Fibroblast of upper back skin (primary cell): ENCODE measurements at regions not wholly inside any gene's neighbourhood (a gene's known extent, or its start where the extent isn't known, plus 50 kb on each side); places are given as distances from the start of the nearest gene placed in this dataset.
"Not testable (repeated sequence)": the region's sequence is repeated elsewhere in the genome, so short reads cannot be mapped to it uniquely, and the experiment has no call there.

Experiments used
- DNase-seq: peaks from one replicate; pipeline ENCODE4 v3.0.0-alpha.2; 2013

GRCh38 chr9:135370411-135371375 lies 108.9 kb upstream of the PPP1R26 start:
- no peak for DNase-seq

DNA sequence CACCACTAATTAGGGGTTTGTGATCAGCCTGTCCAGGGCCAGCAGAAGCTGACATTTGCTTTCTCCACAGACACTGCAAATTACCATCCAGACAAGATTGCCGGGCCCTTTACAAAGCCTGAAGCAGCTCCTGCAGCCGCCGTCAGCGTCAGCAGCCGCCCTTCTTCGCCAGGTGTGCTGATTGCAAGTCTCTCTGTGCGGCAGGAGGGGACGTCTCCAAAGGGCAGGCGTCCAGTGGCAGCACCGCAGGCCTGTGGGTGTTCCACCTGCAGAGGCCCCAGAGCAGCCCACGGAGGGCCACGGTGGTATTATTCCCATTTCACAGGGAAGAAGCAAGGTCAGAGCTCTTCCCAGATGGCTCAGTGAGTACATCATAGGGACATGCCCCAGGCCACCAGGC lies 108.0 kb upstream of the PPP1R26 start:
- DNase-seq = no peak

DNA sequence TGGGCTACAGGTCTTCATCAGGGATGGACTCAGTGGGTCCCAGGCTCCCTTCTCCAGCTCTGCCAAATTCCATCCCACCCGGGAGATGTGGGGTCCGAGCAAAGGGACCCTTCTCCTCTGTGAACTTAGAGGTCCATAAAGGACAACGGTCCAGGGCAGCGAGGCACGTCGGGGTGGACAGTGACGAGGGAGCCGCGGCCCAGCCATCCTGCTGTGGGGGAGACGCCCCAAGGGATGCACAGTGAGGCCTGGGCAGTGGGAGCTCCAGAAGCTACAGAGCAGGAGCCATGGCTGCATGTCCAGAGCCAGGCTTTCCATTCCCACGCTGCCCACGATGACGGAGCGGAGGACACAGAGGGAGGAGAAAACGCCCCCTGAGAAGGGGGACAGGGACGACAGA lies 107.5 kb upstream of the PPP1R26 start:
- no peak for DNase-seq

- no peak for DNase-seq
Measured at GRCh38 chr9:135372501-135373008, 107.0 kb upstream of the PPP1R26 start.

DNA sequence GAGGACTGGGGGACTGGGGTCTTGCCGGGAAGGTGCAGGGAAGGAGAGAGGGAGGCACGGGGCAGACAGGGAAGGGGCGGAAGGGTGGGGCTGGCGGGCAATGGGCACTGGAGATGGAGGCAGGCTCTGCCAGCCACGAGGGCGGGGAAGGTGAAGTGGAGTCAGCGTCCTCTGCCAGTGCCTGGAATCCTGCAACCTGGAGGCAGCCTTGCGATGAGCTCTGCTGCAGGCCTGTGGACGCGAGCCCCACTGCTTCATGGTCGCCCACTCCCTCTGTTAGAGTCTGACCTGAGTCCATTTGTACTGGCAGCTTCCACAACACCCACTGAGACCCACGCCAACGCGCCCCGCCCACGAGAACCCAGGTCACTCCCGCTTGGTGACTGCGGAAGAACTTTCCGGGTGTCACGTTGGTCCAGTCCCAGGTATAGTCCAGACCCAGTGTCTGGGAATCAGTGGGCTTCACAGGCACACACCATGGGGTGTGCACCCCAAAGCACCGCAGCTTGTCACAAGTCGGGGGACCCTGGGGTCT lies 106.4 kb upstream of the PPP1R26 start:
- DNase-seq = no peak

GRCh38 chr9:135373820-135374219 lies 105.8 kb upstream of the PPP1R26 start:
- DNase-seq = no peak

DNA sequence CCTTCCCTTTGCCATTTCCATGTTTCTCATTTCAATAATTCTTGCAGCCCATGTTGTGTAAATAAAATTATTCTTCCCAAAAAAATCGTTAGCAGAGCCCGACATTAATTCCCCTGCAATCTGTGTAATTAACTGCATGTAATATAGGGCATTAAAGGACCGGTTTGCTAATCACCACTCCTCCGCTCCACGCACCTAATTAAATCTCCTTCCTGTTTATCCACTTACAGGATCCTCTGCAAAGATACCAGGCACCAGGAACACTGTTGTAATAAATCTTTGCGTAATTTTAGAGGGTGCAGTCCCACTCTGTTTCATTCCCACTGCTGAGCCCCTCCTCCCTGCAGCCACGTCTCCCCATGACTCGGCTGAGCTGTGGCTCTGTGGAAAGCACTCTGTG lies 105.0 kb upstream of the PPP1R26 start:
- DNase-seq = no peak

DNA sequence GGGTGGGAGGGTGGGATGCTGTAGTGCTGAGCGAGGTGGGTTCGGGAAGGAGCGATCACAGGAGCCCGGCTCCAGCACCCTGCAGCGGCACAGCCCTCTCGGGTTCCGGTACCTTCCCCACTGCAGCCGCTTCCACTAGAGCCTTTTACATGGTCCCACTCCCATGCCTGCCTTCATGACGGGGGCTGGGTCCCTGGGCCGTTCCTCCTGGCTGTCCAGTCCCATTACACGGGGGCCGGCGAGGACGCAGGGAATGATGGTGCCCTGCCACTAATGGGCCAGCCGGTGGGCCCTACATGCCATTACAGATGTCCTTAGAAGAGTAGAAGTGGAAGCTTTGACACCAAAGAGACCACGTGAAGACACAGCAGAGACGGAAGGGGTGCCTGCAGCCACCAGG lies 104.6 kb upstream of the PPP1R26 start:
- no peak for DNase-seq

DNA sequence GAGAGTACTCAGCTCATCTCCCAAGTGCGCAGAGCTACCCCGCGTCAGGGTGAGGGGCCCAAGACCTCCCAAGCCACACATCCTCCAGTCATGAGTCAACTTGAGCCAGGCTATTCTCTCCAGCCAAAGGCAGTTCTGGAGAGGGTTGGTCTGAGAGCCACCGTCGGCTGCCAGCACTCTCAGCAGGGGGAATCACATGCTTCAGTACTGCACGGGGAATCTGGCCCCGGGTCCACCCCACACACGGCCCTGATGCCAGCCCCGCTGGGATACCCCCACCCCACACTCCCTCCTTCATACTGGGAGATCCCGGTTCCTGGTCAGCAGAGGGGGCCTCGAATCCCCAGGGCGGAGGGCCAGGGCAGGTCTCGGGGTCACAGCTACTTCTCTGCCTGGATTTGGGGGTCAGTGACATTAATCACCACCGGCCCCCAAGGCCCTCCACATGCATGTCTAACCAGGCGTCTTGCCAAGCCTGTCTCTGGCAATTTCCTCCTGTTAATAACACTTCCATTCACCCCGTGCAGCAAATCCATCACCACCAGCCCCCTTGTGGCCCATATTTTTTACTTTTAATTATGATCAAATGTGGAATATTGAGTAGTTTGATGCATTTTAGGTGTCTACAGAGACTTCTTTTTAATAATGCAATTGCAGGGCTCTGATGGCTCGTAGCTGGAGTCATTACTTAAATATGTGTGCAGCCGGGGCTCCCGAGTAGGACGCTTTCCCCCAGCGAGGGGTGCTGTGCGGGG lies 102.9 kb upstream of the PPP1R26 start:
- DNase-seq = no peak

DNA sequence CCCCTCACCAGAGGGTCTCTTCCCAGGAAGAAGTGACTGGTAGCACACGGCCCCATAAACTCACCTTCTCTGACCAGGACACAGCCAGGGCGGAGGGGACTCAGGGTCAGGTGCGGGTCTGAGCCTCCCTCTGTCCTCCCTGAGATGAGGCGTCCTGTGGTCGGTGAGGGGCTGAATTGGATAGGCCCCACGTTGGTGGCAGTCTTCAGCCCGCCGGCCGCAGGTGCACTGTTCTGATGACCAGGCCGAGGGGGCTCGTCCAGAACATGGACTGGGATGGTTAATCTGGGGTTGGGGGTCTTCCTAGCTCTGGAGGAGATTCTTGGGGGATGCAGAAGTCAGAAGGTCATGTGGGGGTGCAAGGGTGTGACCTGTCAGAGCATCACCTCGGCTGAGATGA lies 102.2 kb upstream of the PPP1R26 start:
- DNase-seq = no peak

GRCh38 chr9:135378751-135379150 lies 100.8 kb upstream of the PPP1R26 start:
- DNase-seq = no peak

- DNase-seq = no peak
Measured at GRCh38 chr9:135379540-135380267, 99.9 kb upstream of the PPP1R26 start.

- no peak for DNase-seq
Measured at GRCh38 chr9:135380311-135380960, 99.1 kb upstream of the PPP1R26 start.

DNA sequence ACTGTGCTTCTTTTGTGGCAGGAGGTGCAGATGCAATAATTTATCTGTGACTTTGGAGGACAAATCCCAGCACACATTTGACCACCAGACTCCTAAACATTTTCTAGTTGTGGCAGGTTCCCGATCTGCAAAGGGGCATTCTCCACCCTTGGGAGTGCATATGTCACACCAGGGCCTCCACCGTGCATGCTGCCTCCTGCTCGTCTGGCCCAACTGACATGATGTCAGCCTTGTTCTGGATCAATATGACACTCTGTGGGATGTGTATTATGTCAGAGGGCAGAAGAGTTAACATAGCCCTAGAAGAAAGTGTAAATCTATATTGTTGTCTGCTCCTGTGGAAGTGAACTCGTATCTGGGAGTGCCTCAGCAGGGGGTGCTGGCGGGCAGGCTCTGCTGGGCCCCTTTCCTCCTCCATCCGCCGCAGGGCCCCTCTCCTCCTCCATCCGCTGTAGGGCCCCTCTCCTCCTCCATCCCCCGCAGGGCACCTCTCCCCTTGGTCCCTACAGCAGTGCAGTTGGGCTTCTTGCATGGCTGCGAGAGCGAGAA lies 97.7 kb upstream of the PPP1R26 start:
- no peak for DNase-seq

GRCh38 chr9:135384226-135384625 lies 95.4 kb upstream of the PPP1R26 start:
- no peak for DNase-seq

DNA sequence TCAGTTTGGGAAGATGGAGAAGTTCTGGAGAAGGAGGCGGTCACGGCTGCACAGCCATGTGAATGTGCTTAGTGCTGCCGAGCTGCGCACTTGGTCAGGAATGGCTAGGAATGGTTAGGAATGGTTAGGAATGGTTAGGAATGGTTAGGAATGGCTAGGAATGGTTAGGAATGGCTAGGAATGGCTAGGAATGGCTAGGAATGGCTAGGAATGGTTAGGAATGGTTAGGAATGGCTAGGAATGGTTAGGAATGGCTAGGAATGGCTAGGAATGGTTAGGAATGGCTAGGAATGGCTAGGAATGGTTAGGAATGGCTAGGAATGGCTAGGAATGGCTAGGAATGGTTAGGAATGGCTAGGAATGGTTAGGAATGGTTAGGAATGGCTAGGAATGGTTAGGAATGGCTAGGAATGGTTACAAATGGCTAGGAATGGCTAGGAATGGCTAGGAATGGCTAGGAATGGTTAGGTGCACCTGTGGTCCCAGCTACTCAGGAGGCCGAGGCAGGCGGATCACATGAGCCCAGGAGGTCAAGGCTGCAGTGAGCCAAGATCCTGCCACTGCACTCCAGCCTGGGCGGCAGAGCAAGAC lies 94.7 kb upstream of the PPP1R26 start:
- not testable (repeated sequence) for DNase-seq

DNA sequence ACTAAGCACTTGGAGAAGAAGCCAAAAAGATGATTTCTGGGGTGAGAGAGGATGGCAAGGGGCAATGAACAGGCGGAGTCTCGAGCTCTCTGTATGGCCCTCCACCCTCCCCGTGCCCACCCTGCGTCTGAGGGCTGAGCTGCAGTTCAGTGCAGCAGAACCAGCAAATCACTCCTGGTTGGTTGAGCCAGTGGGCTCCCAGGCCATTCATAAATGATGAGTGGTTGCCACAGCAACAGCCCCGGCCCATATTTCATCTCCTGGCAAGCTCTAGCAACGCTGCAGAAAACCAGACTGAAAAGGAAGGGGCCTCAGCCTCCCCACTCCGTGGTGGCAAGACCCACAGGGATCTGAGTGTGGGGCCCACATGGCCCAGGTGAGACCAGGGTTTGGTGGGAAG lies 93.8 kb upstream of the PPP1R26 start:
- DNase-seq = no peak

GRCh38 chr9:135387976-135388375 lies 91.6 kb upstream of the PPP1R26 start:
- no peak for DNase-seq

DNA sequence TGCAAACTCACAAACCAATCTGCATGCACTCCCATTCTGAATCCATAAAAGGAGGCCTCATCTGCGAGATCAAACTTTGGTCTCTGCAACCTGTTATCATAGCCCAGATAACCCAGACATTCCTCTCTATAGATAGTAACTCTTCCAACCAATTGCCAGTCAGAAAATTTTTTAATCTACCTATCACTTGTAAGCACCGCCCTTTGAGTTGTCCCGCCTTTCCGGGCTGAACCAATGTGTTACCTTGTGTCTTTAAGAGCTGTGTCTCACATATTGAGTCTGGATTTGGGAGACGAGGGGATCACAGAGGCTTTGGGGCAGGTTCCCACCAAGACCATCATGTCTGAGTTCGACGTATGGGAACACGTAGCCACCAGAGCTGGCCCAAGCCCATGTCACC lies 91.1 kb upstream of the PPP1R26 start:
- no peak for DNase-seq

DNA sequence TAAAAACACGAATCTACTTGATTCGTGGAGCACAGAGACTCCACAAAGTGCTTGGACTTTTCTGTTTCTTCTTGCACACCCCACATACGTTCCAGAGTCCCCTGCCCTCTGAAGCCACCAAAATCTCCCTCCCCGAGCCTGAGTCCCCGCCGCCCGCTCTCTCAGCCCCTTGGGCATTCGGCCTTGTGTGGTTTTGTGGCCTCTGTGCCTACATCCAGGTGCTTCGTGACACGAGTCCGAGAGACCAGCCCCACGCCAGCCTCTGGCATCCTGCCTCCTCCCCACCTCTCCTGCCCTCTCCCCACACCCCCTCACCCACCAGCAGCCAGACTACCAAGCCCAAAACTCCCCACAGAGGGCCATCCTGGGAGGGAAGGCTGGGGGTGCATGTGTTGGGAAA lies 87.8 kb upstream of the PPP1R26 start:
- no peak for DNase-seq

- no peak for DNase-seq
Measured at GRCh38 chr9:135392511-135392910, 87.1 kb upstream of the PPP1R26 start.

DNA sequence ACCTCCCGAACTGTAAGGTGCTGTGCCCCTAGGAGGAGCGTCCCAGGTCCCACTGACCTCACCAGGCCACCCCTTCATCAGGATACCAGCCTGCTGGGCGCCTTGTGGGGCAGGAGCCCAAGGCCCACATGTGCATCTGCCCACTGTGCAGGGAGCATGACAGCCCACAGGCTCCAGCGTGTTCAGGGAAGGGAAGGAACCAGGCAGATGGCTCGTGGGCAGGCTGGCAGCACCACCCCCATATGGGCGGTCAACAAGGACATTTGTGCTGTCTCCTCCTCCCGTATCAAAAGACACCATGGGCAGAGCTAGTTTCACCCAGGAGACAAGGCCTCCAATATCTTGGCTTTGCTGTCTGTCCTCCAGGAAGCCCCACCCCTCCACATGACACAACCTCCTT lies 85.5 kb upstream of the PPP1R26 start:
- DNase-seq = no peak
